GM23248 (cell line): ENCODE measurements at regions not wholly inside any gene's neighbourhood (a gene's known extent, or its start where the extent isn't known, plus 50 kb on each side); places are given as distances from the start of the nearest gene placed in this dataset.

Experiments used
- EZH2 ChIP-seq: fragments of 200-600 bp; sonication (generic); IDR thresholded peaks from 2 replicates; pipeline ENCODE4 v1.6.1; 2018; ENCODE audit warnings: antibody characterized with exemption, mild to moderate bottlenecking; ENCODE audit not compliant: insufficient read depth, poor library complexity, severe bottlenecking
- EZH2phosphoT487 ChIP-seq: fragments of 200-600 bp; sonication (generic); IDR thresholded peaks from 2 replicates; pipeline ENCODE4 v1.6.1; 2018; ENCODE audit warnings: antibody characterized with exemption, moderate library complexity, mild to moderate bottlenecking, low read depth; ENCODE audit not compliant: insufficient read depth

- TF ChIP-seq EZH2phosphoT487: no peak
- no peak for TF ChIP-seq EZH2
These were observed 504.3 kb downstream of the RAB28 start for GRCh38 chr4:12979797-12980196.
